ENCODE measurements at regions not wholly inside any gene's neighbourhood (a gene's known extent, or its start where the extent isn't known, plus 50 kb on each side); places are given as distances from the start of the nearest gene placed in this dataset.

DNA sequence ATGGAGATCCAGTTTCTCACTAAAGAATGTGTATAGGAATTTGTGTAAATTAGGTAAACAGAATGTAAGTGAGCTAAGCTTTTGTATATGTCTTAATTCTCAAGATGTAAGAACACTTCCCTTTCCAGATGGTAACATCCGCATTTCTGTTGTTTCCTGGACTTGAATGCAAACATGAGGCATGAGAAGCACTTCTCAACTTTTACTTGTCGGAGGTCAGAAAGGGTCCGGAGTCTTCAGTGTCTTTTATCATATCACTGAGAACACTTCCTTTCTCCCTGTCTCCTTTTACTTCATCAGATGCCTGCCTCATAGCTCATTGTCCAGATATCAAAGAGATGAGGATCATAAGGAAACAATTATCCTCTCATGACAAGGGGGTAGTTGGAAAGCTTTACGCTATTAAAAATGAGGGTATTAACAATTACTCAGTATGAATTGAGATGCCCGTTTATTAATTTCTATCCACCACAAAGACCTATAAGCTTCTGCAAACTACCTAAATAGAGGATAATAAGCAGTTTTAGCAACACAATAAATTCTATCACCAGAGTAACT, 214.1 kb upstream of the FLRT2 start:
- TF ChIP-seq EP300 (IDR thresholded peaks at IDR 0.05), result no peak
- TF ChIP-seq, protein P1, sequence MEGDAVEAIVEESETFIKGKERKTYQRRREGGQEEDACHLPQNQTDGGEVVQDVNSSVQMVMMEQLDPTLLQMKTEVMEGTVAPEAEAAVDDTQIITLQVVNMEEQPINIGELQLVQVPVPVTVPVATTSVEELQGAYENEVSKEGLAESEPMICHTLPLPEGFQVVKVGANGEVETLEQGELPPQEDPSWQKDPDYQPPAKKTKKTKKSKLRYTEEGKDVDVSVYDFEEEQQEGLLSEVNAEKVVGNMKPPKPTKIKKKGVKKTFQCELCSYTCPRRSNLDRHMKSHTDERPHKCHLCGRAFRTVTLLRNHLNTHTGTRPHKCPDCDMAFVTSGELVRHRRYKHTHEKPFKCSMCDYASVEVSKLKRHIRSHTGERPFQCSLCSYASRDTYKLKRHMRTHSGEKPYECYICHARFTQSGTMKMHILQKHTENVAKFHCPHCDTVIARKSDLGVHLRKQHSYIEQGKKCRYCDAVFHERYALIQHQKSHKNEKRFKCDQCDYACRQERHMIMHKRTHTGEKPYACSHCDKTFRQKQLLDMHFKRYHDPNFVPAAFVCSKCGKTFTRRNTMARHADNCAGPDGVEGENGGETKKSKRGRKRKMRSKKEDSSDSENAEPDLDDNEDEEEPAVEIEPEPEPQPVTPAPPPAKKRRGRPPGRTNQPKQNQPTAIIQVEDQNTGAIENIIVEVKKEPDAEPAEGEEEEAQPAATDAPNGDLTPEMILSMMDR (IDR thresholded peaks at IDR 0.05), result no peak
- TF ChIP-seq POLR2A (IDR thresholded peaks at IDR 0.05), result no peak

Measured in ovary (tissue), 3 donors.